NB4 (cell line): ENCODE measurements at regions not wholly inside any gene's neighbourhood (a gene's known extent, or its start where the extent isn't known, plus 50 kb on each side); places are given as distances from the start of the nearest gene placed in this dataset.

ENCODE experiments used
- CTCF ChIP-seq: IDR thresholded peaks from one replicate; pipeline ENCODE4 v1.5.1; 2012; ENCODE audit warnings: low read depth, low read length
- MAX ChIP-seq: IDR thresholded peaks from 2 replicates; pipeline ENCODE4 v1.6.1; 2011; ENCODE audit warnings: low read depth, low read length
- MYC ChIP-seq: IDR thresholded peaks from 2 replicates; pipeline ENCODE4 v1.6.1; 2011; ENCODE audit warnings: low read depth, low read length
- POLR2A ChIP-seq: IDR thresholded peaks from 2 replicates; pipeline ENCODE4 v1.6.1; 2011; ENCODE audit warnings: mild to moderate bottlenecking; ENCODE audit not compliant: insufficient read length; ENCODE audit errors: extremely low read depth

- TF ChIP-seq CTCF (no peak), POLR2A (no peak), MYC (no peak), MAX (no peak)
These were observed 118.6 kb downstream of the FGF18 start for GRCh38 chr5:171537923-171538537.
